Heart right ventricle (tissue), 16 donors: ENCODE measurements at regions not wholly inside any gene's neighbourhood (a gene's known extent, or its start where the extent isn't known, plus 50 kb on each side); places are given as distances from the start of the nearest gene placed in this dataset.

Experiments used
- ATAC-seq, 8 donors: fragments of 200-7000 bp; cut with Tn5 transposase; one replicate each; pipeline ENCODE4 v1.9.1; 2020; ENCODE audit warnings: mild to moderate bottlenecking in 8 of 8, moderate library complexity in 8 of 8, moderate number of reproducible peaks in 1 of 8
- DNase-seq, 2 donors: peaks; one replicate each; pipeline ENCODE4 v3.0.0-alpha.2; 2020
- H3K27ac ChIP-seq, 10 donors: fragments of 200-600 bp; sonication (generic) in 2 of 10; one replicate each; pipeline versions ENCODE4 v1.5.0 to v1.8.0; 2020 to 2022; ENCODE audit warnings: mild to moderate bottlenecking in 3 of 10
- H3K27me3 ChIP-seq, 7 donors: fragments of 200-600 bp; one replicate each; pipeline ENCODE4 v1.8.0; 2021 to 2022; ENCODE audit warnings: mild to moderate bottlenecking in 2 of 7
- H3K36me3 ChIP-seq, 9 donors: fragments of 200-600 bp; sonication (generic) in 1 of 9; one replicate each; pipeline versions ENCODE4 v1.5.0 to v1.8.0; 2020 to 2022; ENCODE audit warnings: mild to moderate bottlenecking in 2 of 9
- H3K4me1 ChIP-seq, 9 donors: fragments of 200-600 bp; sonication (generic) in 1 of 9; one replicate each; pipeline versions ENCODE4 v1.5.0 to v1.8.0; 2020 to 2022; ENCODE audit warnings: mild to moderate bottlenecking in 4 of 9
- H3K4me3 ChIP-seq, 10 donors: fragments of 200-600 bp; sonication (generic) in 2 of 10; one replicate each; pipeline versions ENCODE4 v1.5.0 to v1.8.0; 2020 to 2022; ENCODE audit warnings: mild to moderate bottlenecking in 7 of 10, moderate library complexity in 2 of 10
- H3K9me3 ChIP-seq, 11 donors: fragments of 200-600 bp in 10 of 11; sonication (generic) in 2 of 11; one replicate each; pipeline versions ENCODE4 v1.5.0 to v1.8.0; 2013 to 2022; ENCODE audit warnings: mild to moderate bottlenecking in 2 of 11, control low read depth in 1 of 11, moderate library complexity in 1 of 11
- CTCF ChIP-seq, 9 donors: fragments of 200-600 bp; sonication (generic) in 2 of 9; IDR thresholded peaks; one replicate each; pipeline versions ENCODE4 v1.5.0 to v1.8.0; 2021 to 2022; ENCODE audit warnings: antibody characterized with exemption in 9 of 9, mild to moderate bottlenecking in 5 of 9, moderate library complexity in 1 of 9
- WGBS, 2 donors: extraction: QIAGEN DNeasy Blood & Tissue Kit; methylation state at CpG; one replicate each; pipeline ENCODE4 v1.1.7; 2013; ENCODE audit warnings: inconsistent platforms in 1 of 2; 5-methylcytosine and 5-hydroxymethylcytosine counted together
- intact Hi-C, 10 donors: fragments of 100-400 bp; cut with DNase I; formaldehyde crosslinking; loops; one replicate each; pipeline versions ENCODE4 v1.11.1 to v1.14.2; 2022
- donor health status: Arrhythmogenic right ventricular cardiomyopathy.
- donor health status: ischemic (EF 13 %, LVEDD 7.1; RV severe dilation, severe dysfunction).
- donor health status: healthy with polysubstance abuse.
- donor health status: DM: no; HTN: yes; CAD: no.
- donor health status: DM: no; HTN: no; CAD: no.
- donor health status: ischemic (EF 25% LVEDD 6.9; RV normal size, moderate dysfunction).
- donor health status: ischemic (EF 25% LVEDD 5.7; RV mildly dilated, moderate dysfunction).
- donor health status: healthy.
- donor health status: DM: yes; HTN: yes; CAD: no.
- donor health status: Ischemic cardiomyopathy.
- donor health status: ischemic (EF 35%, LVEDD 5.7; RV mildly dilated, moderate dysfunction).
- donor health status: nonischemic (EF 11% LVEDD 7.7; RV severe dilation, severe dysfunction).
- donor health status: DM: yes; HTN: yes; CAD: no.
- donor health status: PGD.
- donor health status: ischemic (EF 29% LVEDD 5.4; RV normal size, mild dysfunction).
- donor health status: nonischemic (EF 23%, LVEDD 6.1; RV moderate dilation, normal function).

GRCh38 chr4:134691915-134692314 is 490.3 kb upstream of the PABPC4L start:
- Histone ChIP-seq H3K36me3 (no peaks in the 10 kb centered on the region), H3K27me3 (no peaks in the 10 kb centered on the region), H3K4me3 (no peak overlapping the region), H3K9me3 (no peaks in the 10 kb centered on the region), H3K4me1 (no peaks in the 10 kb centered on the region), H3K27ac (no peak overlapping the region)
- DNase-seq (no peak), ATAC-seq (no peak)
- no peak for TF ChIP-seq CTCF (IDR thresholded peaks at IDR 0.05)
- intact Hi-C loops: loop anchor here in 1 of 10 donors (5.0 kb wide), 1 partner anchor 1195 kb away; no protein-coding TSS in a partner anchor
- WGBS, 2 donors: 78 to 84% methylated on average over 2 of the region's 2 CpGs

GRCh38 chr4:134687646-134688628 is 486.3 kb upstream of the PABPC4L start:
- Histone ChIP-seq H3K9me3 (no peaks in the 10 kb centered on the region), H3K4me3 (no peak overlapping the region), H3K4me1 (no peaks in the 10 kb centered on the region), H3K36me3 (no peaks in the 10 kb centered on the region), H3K27ac (no peak overlapping the region), H3K27me3 (no peaks in the 10 kb centered on the region)
- ATAC-seq (no peak), DNase-seq (no peak)
- intact Hi-C loops: no loop called here
- WGBS, 2 donors: 76 to 82% methylated on average over 5 of the region's 5 CpGs
- TF ChIP-seq CTCF (IDR thresholded peaks at IDR 0.05): no peak

DNA sequence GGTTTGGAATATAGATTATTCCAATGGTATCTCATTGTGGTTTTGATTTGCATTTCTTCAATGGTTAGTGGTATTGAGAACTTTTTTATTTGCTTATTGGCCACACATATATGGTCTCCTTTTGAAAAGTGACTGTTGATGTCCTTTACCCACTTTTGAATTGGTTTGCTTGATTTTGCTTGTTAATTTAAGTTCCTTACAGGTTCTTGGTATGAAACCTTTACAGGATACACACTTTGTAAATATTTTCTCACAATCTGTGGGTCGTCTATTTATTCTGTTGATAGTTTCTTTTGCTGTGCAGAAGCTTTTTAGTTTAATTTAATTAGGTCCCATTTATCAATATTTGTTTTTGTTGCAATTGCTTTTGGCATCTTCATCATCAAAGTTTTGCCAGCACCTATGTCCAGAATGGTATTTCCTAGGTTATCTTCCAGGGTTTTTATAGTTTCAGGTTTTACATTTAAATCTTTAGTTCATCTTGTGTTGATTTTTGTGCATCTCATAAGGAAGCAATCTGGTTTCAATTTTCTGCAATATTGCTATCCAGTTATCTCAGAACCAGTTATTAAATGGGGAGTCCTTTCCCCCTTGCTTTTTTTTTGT is 475.7 kb upstream of the PABPC4L start:
- TF ChIP-seq CTCF (IDR thresholded peaks at IDR 0.05): no peak
- DNase-seq: no peak
- H3K9me3 ChIP-seq: no peaks in the 10 kb centered on the region
- no peaks in the 10 kb centered on the region for H3K4me1 ChIP-seq
- no peak overlapping the region for H3K4me3 ChIP-seq
- no peaks in the 10 kb centered on the region for H3K27me3 ChIP-seq
- intact Hi-C loops: no loop called here
- H3K36me3 ChIP-seq: no peaks in the 10 kb centered on the region
- no peak overlapping the region for H3K27ac ChIP-seq
- 82 to 88% methylated on average over 1 of the region's 1 CpG for WGBS, 2 donors
- no peak for ATAC-seq

- no peaks in the 10 kb centered on the region for H3K4me1 ChIP-seq
- no peak overlapping the region for H3K27ac ChIP-seq
- WGBS, 2 donors: 63 to 78% methylated on average over 2 of the region's 2 CpGs
- no peaks in the 10 kb centered on the region for H3K36me3 ChIP-seq
- H3K9me3 ChIP-seq: peaks cover 0 to 10% (median 0%) of the 10 kb centered on the region in 11 donors
- H3K27me3 ChIP-seq: no peaks in the 10 kb centered on the region
- intact Hi-C loops: no loop called here
- no peak for ATAC-seq
- H3K4me3 ChIP-seq: no peak overlapping the region
- TF ChIP-seq CTCF (IDR thresholded peaks at IDR 0.05): no peak
- DNase-seq: no peak
These were observed 466.6 kb upstream of the PABPC4L start for GRCh38 chr4:134668237-134668636.
